GM12891 (cell line): ENCODE measurements at regions not wholly inside any gene's neighbourhood (a gene's known extent, or its start where the extent isn't known, plus 50 kb on each side); places are given as distances from the start of the nearest gene placed in this dataset.

Source experiments
- POLR2A ChIP-seq: IDR thresholded peaks from 2 replicates; pipeline ENCODE4 v1.6.1; 2011; ENCODE audit warnings: low read depth, low read length, control low read depth
- POLR2AphosphoS5 ChIP-seq: IDR thresholded peaks from 2 replicates; pipeline ENCODE4 v1.6.1; 2011; ENCODE audit warnings: low read depth, low read length, control low read depth
- POU2F2 ChIP-seq: IDR thresholded peaks from 2 replicates; pipeline ENCODE4 v1.6.1; 2011; ENCODE audit warnings: low read depth, mild to moderate bottlenecking, control low read depth, low read length, moderate library complexity
- TAF1 ChIP-seq: IDR thresholded peaks from 2 replicates; pipeline ENCODE4 v1.6.1; 2011; ENCODE audit warnings: low read depth, low read length, control low read depth

DNA sequence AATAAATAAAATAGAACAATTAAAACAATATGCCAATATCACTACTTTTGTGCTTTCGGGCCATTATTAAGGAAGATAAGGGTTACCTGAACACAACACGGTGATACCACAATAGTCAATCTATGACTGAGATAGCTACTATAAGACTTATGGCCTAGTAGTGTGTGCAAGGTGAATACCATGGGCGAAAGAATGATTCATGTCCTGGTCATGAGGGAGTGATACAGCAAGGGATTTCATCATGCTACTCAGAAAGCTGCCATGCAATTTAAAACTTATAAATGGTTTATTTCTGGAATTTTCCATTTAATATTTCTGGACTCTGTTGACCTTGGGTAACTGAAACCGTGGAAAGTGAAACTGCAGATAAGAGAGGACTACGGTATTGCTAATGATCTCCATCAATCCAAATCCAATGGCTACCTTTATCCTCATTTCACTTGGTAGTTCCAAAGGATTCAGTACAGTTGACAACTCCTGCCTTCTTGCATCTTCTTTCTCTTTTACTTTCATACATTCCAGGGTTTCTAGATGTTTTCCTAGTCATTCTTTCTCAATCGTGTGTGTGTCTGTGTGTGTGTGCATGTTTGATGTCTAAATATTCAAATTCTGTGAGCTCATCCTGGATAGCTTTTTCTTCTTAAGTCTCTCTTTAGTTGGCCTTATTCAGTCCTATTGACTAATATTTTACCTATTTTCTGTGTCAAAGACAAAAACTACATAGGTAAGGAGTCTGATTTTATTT, 100.5 kb upstream of the MAGI2 start:
- TF ChIP-seq POLR2A (no peak), POLR2AphosphoS5 (no peak), TAF1 (no peak), POU2F2 (no peak)
